WTC11 (cell line): ENCODE measurements at regions not wholly inside any gene's neighbourhood (a gene's known extent, or its start where the extent isn't known, plus 50 kb on each side); places are given as distances from the start of the nearest gene placed in this dataset.

Experiments used
- ATAC-seq: fragments of 200-7000 bp; cut with Tn5 transposase; 2 replicates; pipeline ENCODE4 v1.10.0; 2021; ENCODE audit warnings: mild to moderate bottlenecking, moderate library complexity
- CTCF ChIA-PET: fragments of 300-600 bp; sonication (Branson Sonifier 250); formaldehyde crosslinking; loops from one replicate; lab custom pipeline; 2021; ENCODE audit warnings: antibody characterized with exemption; lab: Charles Lee
- POLR2A ChIA-PET: fragments of 350-600 bp; sonication (Branson Sonifier 250); formaldehyde crosslinking; loops from one replicate; lab custom pipeline; 2021; ENCODE audit warnings: antibody characterized with exemption; lab: Charles Lee
- DNase-seq: peaks from one replicate; pipeline ENCODE4 v3.0.0; 2021; ENCODE audit warnings: low spot score
- H3K27ac Mint-ChIP-seq: 2 replicates; pipeline ENCODE4 v1.8.0; 2021; ENCODE audit warnings: mixed read lengths
- H3K27me3 Mint-ChIP-seq: 2 replicates; pipeline ENCODE4 v1.8.0; 2021; ENCODE audit warnings: low read depth, mild to moderate bottlenecking, moderate library complexity, mixed read lengths
- H3K36me3 Mint-ChIP-seq: 2 replicates; pipeline ENCODE4 v1.8.0; 2021; ENCODE audit warnings: mixed read lengths
- H3K4me1 Mint-ChIP-seq: 2 replicates; pipeline ENCODE4 v1.8.0; 2022; ENCODE audit warnings: mixed read lengths
- H3K4me3 Mint-ChIP-seq: 2 replicates; pipeline ENCODE4 v1.8.0; 2021; ENCODE audit warnings: mild to moderate bottlenecking, moderate library complexity, mixed read lengths
- H3K9me3 Mint-ChIP-seq: 2 replicates; pipeline ENCODE4 v1.8.0; 2021; ENCODE audit warnings: mixed read lengths
- ATF1 ChIP-seq: sonication (generic); formaldehyde crosslinking; IDR thresholded peaks from 2 replicates; pipeline ENCODE4 v1.8.1; 2023; ENCODE audit warnings: mild to moderate bottlenecking, moderate library complexity, missing genetic modification reagents
- CBFB ChIP-seq: sonication (generic); formaldehyde crosslinking; IDR thresholded peaks from 2 replicates; pipeline ENCODE4 v1.8.1; 2022; ENCODE audit warnings: mild to moderate bottlenecking, low read depth, missing genetic modification reagents
- ERG ChIP-seq: fragments of 250-450 bp; sonication (Bioruptor Pico); IDR thresholded peaks from 2 replicates; pipeline ENCODE4 v1.8.0; 2021; ENCODE audit warnings: mild to moderate bottlenecking
- GABPB1 ChIP-seq: sonication (generic); formaldehyde crosslinking; IDR thresholded peaks from 2 replicates; pipeline ENCODE4 v1.8.1; 2023; ENCODE audit warnings: mild to moderate bottlenecking, missing genetic modification reagents
- IRF2 ChIP-seq: sonication (generic); formaldehyde crosslinking; IDR thresholded peaks from 2 replicates; pipeline ENCODE4 v1.8.0; 2022; ENCODE audit warnings: low read depth, missing genetic modification reagents, borderline replicate concordance
- JAZF1 ChIP-seq: fragments of 250-450 bp; sonication (Bioruptor Pico); IDR thresholded peaks from 2 replicates; pipeline ENCODE4 v1.9.0; 2021; ENCODE audit warnings: moderate library complexity, mild to moderate bottlenecking, inconsistent platforms
- MYBL2 ChIP-seq: sonication (generic); formaldehyde crosslinking; IDR thresholded peaks from 2 replicates; pipeline ENCODE4 v1.8.1; 2023; ENCODE audit warnings: mild to moderate bottlenecking, moderate library complexity, missing genetic modification reagents
- NFE2L1 ChIP-seq: sonication (generic); formaldehyde crosslinking; IDR thresholded peaks from 2 replicates; pipeline ENCODE4 v1.8.1; 2023; ENCODE audit warnings: missing genetic modification reagents
- NFYB ChIP-seq: sonication (generic); formaldehyde crosslinking; conservative IDR thresholded peaks from 2 replicates; pipeline ENCODE4 v1.8.0; 2022; ENCODE audit warnings: low read depth, missing genetic modification reagents
- NR2C2 ChIP-seq: sonication (generic); formaldehyde crosslinking; IDR thresholded peaks from 2 replicates; pipeline ENCODE4 v1.8.0; 2022; ENCODE audit warnings: mild to moderate bottlenecking, missing genetic modification reagents
- OVOL2 ChIP-seq: fragments of 250-450 bp; sonication (Bioruptor Pico); IDR thresholded peaks from 2 replicates; pipeline ENCODE4 v1.9.0; 2021; ENCODE audit warnings: mild to moderate bottlenecking, borderline replicate concordance
- RELA ChIP-seq: sonication (generic); formaldehyde crosslinking; IDR thresholded peaks from 2 replicates; pipeline ENCODE4 v1.8.1; 2022; ENCODE audit warnings: missing genetic modification reagents, mild to moderate bottlenecking, borderline replicate concordance
- RORB ChIP-seq: fragments of 250-450 bp; sonication (Bioruptor Pico); IDR thresholded peaks from 2 replicates; pipeline ENCODE4 v1.9.0; 2021; ENCODE audit warnings: mild to moderate bottlenecking
- SMAD3 ChIP-seq: sonication (generic); formaldehyde crosslinking; IDR thresholded peaks from 2 replicates; pipeline ENCODE4 v1.8.0; 2022; ENCODE audit warnings: missing genetic modification reagents, mild to moderate bottlenecking, borderline replicate concordance
- SOX15 ChIP-seq: fragments of 250-450 bp; sonication (Bioruptor Pico); IDR thresholded peaks from 2 replicates; pipeline ENCODE4 v1.9.0; 2021; ENCODE audit warnings: mild to moderate bottlenecking
- SP1 ChIP-seq: sonication (generic); formaldehyde crosslinking; conservative IDR thresholded peaks from 2 replicates; pipeline ENCODE4 v1.8.1; 2022; ENCODE audit warnings: missing genetic modification reagents
- TCF7 ChIP-seq: sonication (generic); formaldehyde crosslinking; IDR thresholded peaks from 2 replicates; pipeline ENCODE4 v1.8.0; 2022; ENCODE audit warnings: mild to moderate bottlenecking, low read depth, missing genetic modification reagents, moderate library complexity
- TEAD1 ChIP-seq: sonication (generic); formaldehyde crosslinking; IDR thresholded peaks from 2 replicates; pipeline ENCODE4 v1.8.0; 2022; ENCODE audit warnings: mild to moderate bottlenecking, missing genetic modification reagents
- TEAD4 ChIP-seq: sonication (generic); formaldehyde crosslinking; IDR thresholded peaks from 2 replicates; pipeline ENCODE4 v1.8.0; 2022; ENCODE audit warnings: mild to moderate bottlenecking, missing genetic modification reagents
- ZBTB43 ChIP-seq: sonication (generic); formaldehyde crosslinking; IDR thresholded peaks from 2 replicates; pipeline ENCODE4 v1.8.1; 2023; ENCODE audit warnings: mild to moderate bottlenecking, missing genetic modification reagents
- ZNF121 ChIP-seq: sonication (generic); formaldehyde crosslinking; IDR thresholded peaks from 2 replicates; pipeline ENCODE4 v1.8.0; 2023; ENCODE audit warnings: missing genetic modification reagents
- ZNF232 ChIP-seq: sonication (generic); formaldehyde crosslinking; IDR thresholded peaks from 2 replicates; pipeline ENCODE4 v1.8.0; 2022; ENCODE audit warnings: mild to moderate bottlenecking, missing genetic modification reagents
- ZNF396 ChIP-seq: fragments of 250-450 bp; sonication (Bioruptor Pico); IDR thresholded peaks from 2 replicates; pipeline ENCODE4 v1.8.0; 2021; ENCODE audit warnings: mild to moderate bottlenecking, moderate library complexity, borderline replicate concordance
- ZNF423 ChIP-seq: fragments of 250-450 bp; sonication (Bioruptor Pico); IDR thresholded peaks from 2 replicates; pipeline ENCODE4 v2.1.2; 2022; ENCODE audit warnings: mild to moderate bottlenecking, moderate library complexity
- ZNF671 ChIP-seq: fragments of 250-450 bp; sonication (Bioruptor Pico); IDR thresholded peaks from 2 replicates; pipeline ENCODE4 v1.8.0; 2021; ENCODE audit warnings: mild to moderate bottlenecking
- TF ChIP-seq, protein P1 (sequence below): sonication (generic); formaldehyde crosslinking; IDR thresholded peaks from 2 replicates; pipeline ENCODE4 v1.8.1; 2022; ENCODE audit warnings: low read depth, missing genetic modification reagents, borderline replicate concordance
- TF ChIP-seq, protein P2 (sequence below): sonication (generic); formaldehyde crosslinking; IDR thresholded peaks from 2 replicates; pipeline ENCODE4 v1.8.0; 2022; ENCODE audit warnings: mild to moderate bottlenecking, missing genetic modification reagents

GRCh38 chr1:57860931-57861565 is 437.2 kb upstream of the DAB1 start (continued):
- TF ChIP-seq ERG (CRISPR knock-in tag) (no peak), CBFB (no peak), ZNF423 (CRISPR knock-in tag) (no peak), ZNF671 (CRISPR knock-in tag) (no peak), GABPB1 (CRISPR knock-in tag) (no peak), SMAD3 (CRISPR knock-in tag) (no peak), ATF1 (no peak), ZBTB43 (no peak), ZNF121 (CRISPR knock-in tag) (no peak), TCF7 (CRISPR knock-in tag) (no peak), RELA (CRISPR knock-in tag) (no peak), SP1 (CRISPR knock-in tag) (no peak), TEAD1 (no peak)
- TF ChIP-seq, protein P1, sequence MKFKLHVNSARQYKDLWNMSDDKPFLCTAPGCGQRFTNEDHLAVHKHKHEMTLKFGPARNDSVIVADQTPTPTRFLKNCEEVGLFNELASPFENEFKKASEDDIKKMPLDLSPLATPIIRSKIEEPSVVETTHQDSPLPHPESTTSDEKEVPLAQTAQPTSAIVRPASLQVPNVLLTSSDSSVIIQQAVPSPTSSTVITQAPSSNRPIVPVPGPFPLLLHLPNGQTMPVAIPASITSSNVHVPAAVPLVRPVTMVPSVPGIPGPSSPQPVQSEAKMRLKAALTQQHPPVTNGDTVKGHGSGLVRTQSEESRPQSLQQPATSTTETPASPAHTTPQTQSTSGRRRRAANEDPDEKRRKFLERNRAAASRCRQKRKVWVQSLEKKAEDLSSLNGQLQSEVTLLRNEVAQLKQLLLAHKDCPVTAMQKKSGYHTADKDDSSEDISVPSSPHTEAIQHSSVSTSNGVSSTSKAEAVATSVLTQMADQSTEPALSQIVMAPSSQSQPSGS (CRISPR knock-in tag): no peak

DNA sequence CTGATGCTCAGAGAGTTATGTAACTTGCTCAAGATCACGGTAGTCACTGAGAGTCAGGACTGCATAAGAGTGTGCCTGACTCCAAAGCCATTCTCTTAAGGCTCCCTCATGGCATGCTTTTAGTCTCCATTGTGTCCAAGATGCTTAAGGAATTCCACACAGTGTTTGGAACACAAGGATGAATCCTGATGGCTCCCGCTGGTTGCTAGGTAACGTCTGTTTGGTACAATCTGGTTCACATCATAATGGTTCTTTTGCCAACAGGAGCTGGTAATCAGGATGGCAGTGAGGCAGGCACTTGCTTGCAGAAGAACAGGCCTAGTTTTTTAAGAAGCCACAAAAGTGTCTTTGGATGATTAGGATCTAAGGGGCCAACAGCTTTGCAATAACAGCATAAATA is 436.5 kb upstream of the DAB1 start:
- Mint-ChIP-seq H3K27ac (no peak overlapping the region), H3K36me3 (no peaks in the 10 kb centered on the region), H3K4me3 (no peak overlapping the region), H3K4me1 (peaks cover 11% of the 10 kb centered on the region), H3K9me3 (no peaks in the 10 kb centered on the region), H3K27me3 (no peaks in the 10 kb centered on the region; the same call in 1 of the 2 replicates)
- ChIA-PET CTCF (no interaction called here), POLR2A (no interaction called here)
- no peak for ATAC-seq
- no peak for DNase-seq
- no peak for TF ChIP-seq TEAD4 (CRISPR knock-in tag)
- TF ChIP-seq ATF1: no peak
- TF ChIP-seq ZNF396 (CRISPR knock-in tag): no peak
- no peak for TF ChIP-seq NFE2L1
- TF ChIP-seq NFYB (CRISPR knock-in tag): no peak

DNA sequence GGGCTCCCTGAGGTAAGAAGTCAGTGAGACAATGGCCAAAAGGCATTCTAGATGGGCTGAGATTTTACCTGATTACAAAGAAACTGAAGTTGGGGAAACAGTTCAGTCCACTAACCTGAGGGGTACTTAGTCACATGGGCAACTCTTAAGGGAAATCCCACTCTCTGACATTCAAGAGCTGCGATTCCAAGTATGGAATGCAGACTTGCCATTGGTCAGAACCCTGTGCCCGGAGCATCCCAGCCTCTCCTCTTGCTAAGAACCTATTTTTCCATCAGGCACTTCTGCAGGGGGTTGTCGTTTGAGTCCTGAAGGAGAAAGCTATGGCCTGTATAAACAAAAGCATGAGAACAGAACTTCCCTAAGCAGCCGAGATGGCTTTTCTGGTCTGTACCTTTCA is 434.9 kb upstream of the DAB1 start:
- DNase-seq: no peak
- Mint-ChIP-seq H3K27me3 (no peaks in the 10 kb centered on the region; the same call in 1 of the 2 replicates), H3K4me1 (peaks cover 11% of the 10 kb centered on the region), H3K27ac (no peak overlapping the region), H3K4me3 (no peak overlapping the region), H3K36me3 (no peaks in the 10 kb centered on the region), H3K9me3 (no peaks in the 10 kb centered on the region)
- ATAC-seq: peak; percentile 81
- ChIA-PET POLR2A (no interaction called here), CTCF (no interaction called here)
- TF ChIP-seq RORB (CRISPR knock-in tag) (no peak), SOX15 (CRISPR knock-in tag) (no peak), JAZF1 (CRISPR knock-in tag) (no peak), MYBL2 (CRISPR knock-in tag) (no peak), ZNF396 (CRISPR knock-in tag) (no peak), OVOL2 (no peak), GABPB1 (CRISPR knock-in tag) (no peak), IRF2 (CRISPR knock-in tag) (no peak), TEAD1 (no peak), ZNF232 (CRISPR knock-in tag) (no peak), NR2C2 (CRISPR knock-in tag) (no peak)
- TF ChIP-seq, protein P2, sequence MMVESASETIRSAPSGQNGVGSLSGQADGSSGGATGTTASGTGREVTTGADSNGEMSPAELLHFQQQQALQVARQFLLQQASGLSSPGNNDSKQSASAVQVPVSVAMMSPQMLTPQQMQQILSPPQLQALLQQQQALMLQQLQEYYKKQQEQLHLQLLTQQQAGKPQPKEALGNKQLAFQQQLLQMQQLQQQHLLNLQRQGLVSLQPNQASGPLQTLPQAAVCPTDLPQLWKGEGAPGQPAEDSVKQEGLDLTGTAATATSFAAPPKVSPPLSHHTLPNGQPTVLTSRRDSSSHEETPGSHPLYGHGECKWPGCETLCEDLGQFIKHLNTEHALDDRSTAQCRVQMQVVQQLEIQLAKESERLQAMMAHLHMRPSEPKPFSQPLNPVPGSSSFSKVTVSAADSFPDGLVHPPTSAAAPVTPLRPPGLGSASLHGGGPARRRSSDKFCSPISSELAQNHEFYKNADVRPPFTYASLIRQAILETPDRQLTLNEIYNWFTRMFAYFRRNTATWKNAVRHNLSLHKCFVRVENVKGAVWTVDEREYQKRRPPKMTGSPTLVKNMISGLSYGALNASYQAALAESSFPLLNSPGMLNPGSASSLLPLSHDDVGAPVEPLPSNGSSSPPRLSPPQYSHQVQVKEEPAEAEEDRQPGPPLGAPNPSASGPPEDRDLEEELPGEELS (CRISPR knock-in tag): no peak
